Immature natural killer cell (primary cell): ENCODE measurements at regions not wholly inside any gene's neighbourhood (a gene's known extent, or its start where the extent isn't known, plus 50 kb on each side); places are given as distances from the start of the nearest gene placed in this dataset.

ENCODE experiments used
- DNase-seq, 3 donors: peaks; one replicate each; pipeline ENCODE4 v3.0.0; 2022; ENCODE audit warnings: mixed read lengths in 1 of 3
- H3K27ac Mint-ChIP-seq, 6 donors: one replicate each; pipeline ENCODE4 v1.8.0; 2020; ENCODE audit warnings: mixed read lengths in 6 of 6, mild to moderate bottlenecking in 5 of 6, inconsistent platforms in 4 of 6, moderate library complexity in 3 of 6
- H3K27me3 Mint-ChIP-seq, 3 donors: one replicate each; pipeline ENCODE4 v1.8.0; 2020 to 2021; ENCODE audit warnings: low read depth in 3 of 3, mild to moderate bottlenecking in 3 of 3, mixed read lengths in 3 of 3, moderate library complexity in 3 of 3, inconsistent platforms in 1 of 3
- H3K36me3 Mint-ChIP-seq, 3 donors: one replicate each; pipeline ENCODE4 v1.8.0; 2020; ENCODE audit warnings: mixed read lengths in 3 of 3, inconsistent platforms in 2 of 3, mild to moderate bottlenecking in 2 of 3
- H3K4me1 Mint-ChIP-seq, 2 donors: one replicate each; pipeline ENCODE4 v1.8.0; 2020; ENCODE audit warnings: inconsistent platforms in 2 of 2, mild to moderate bottlenecking in 2 of 2, mixed read lengths in 2 of 2, moderate library complexity in 1 of 2
- H3K4me3 Mint-ChIP-seq, 5 donors: one replicate each; pipeline ENCODE4 v1.8.0; 2020; ENCODE audit warnings: mild to moderate bottlenecking in 5 of 5, mixed read lengths in 5 of 5, inconsistent platforms in 3 of 5, moderate library complexity in 3 of 5
- H3K9me3 Mint-ChIP-seq, 6 donors: one replicate each; pipeline ENCODE4 v1.8.0; 2020; ENCODE audit warnings: mild to moderate bottlenecking in 6 of 6, mixed read lengths in 6 of 6, inconsistent platforms in 4 of 6, moderate library complexity in 3 of 6

DNA sequence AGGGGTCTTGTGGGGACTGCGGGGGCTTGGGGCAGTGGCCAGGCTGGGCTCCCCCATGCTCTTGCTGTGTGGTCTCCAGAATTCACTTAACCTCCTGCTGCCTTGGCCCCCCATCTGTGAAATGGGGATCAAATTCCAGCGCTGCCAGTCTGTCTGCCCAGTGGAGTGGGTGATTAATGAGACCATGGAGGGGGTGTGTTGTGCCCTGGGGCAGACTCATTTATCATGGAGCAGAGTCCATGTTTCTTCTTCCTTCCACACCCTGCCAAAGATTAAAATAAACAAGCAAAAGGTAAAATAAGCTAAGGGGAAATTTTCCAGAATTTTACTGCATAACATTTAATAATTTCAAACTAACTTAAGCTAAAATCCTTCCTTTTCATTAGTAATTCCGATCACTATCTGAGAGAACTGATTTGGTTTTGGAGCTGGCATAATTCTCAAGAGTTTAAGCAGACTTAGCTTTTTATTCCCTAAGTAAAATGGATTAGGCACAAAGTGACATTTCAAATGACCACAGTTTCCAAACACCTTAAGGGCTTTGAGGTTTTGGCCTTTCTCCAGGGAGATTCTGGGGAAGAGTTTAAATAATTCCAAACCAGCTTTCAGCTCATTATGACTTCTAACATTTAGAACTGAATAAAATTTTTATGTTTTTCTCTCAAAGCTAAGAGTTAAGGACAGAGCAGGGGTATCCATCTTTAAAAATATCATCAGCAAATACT is 211.9 kb downstream of the CXCL12 start:
- Mint-ChIP-seq H3K4me1 (no peaks in the 10 kb centered on the region), H3K4me3 (no peak overlapping the region), H3K27me3 (peaks cover 0 to 10% (median 4%) of the 10 kb centered on the region in 3 donors), H3K36me3 (no peaks in the 10 kb centered on the region), H3K9me3 (no peaks in the 10 kb centered on the region), H3K27ac (no peak overlapping the region)
- DNase-seq, result no peak

DNA sequence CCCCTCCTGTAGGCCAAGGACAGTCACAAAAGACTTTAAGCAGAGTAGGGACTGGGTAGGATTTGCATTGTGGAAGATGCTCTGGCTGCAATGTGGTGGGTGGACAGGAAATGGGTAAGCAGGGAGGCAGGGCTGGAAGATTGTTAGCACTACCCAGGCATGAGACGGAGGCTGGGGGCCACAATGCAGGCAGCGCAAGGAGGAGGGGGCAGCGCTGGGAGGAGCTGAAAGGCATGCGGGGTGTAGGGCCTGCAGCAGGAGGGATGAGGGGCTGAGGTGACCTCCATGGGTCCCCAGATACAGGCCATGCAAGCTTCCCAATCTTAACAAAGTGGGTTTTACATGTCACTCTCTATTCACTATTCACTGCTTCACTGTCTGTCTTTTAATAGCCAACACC is 213.1 kb downstream of the CXCL12 start:
- Mint-ChIP-seq H3K36me3 (no peaks in the 10 kb centered on the region), H3K27me3 (peaks cover 0 to 8% (median 6%) of the 10 kb centered on the region in 3 donors), H3K4me1 (no peaks in the 10 kb centered on the region), H3K27ac (peak overlapping the region in 1 of 6 donors; percentile 8), H3K9me3 (no peaks in the 10 kb centered on the region), H3K4me3 (no peak overlapping the region)
- DNase-seq, result no peak

- Mint-ChIP-seq H3K36me3 (no peaks in the 10 kb centered on the region), H3K9me3 (no peaks in the 10 kb centered on the region), H3K4me3 (no peak overlapping the region), H3K27me3 (peaks cover 0 to 12% (median 4%) of the 10 kb centered on the region in 3 donors), H3K4me1 (no peaks in the 10 kb centered on the region), H3K27ac (no peak overlapping the region)
- DNase-seq, result no peak
Observed at GRCh38 chr10:44168478-44168877, 216.4 kb downstream of the CXCL12 start.

DNA sequence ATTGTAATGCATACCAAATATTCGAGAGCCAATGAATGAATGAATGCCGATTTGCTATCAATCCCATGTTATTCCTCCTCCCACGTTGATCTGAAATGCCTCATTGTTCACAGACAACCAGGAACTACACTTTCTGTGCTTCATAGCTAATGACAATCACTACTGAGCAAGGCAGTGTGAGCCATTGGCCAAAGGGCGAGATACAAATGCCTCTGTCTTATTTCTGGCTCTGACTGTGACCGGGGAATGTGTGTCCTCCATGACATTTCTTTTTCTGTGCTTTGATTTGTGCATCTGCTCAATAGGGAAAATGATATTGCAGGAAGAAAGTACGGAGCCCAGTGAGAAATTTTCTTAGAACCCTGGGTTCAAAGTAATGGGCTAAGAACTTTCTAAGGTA is 217.1 kb downstream of the CXCL12 start:
- no peaks in the 10 kb centered on the region for H3K4me1 Mint-ChIP-seq
- H3K36me3 Mint-ChIP-seq, result no peaks in the 10 kb centered on the region
- no peak overlapping the region for H3K4me3 Mint-ChIP-seq
- H3K27ac Mint-ChIP-seq, result no peak overlapping the region
- H3K9me3 Mint-ChIP-seq, result no peaks in the 10 kb centered on the region
- H3K27me3 Mint-ChIP-seq, result peaks cover 2 to 12% (median 4%) of the 10 kb centered on the region in 3 donors
- DNase-seq, result no peak

DNA sequence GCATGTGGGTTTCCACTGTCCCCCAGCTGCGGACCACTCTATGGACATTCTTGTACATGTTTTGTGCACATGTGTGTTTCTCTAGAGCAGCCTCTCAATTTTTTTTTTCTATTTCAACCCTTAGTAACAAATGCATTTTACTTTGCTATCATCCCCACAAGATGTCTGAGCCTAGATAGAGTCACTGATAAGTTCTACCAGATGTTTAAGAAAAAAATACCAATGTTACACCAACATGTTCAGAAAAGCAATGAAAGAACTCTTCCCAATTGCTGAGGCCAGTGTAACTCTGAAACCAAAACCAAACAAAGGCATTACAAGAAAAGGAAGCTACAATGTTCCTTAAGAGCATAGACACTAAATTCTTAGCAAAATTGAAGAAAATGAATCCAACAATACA is 218.5 kb downstream of the CXCL12 start:
- H3K9me3 Mint-ChIP-seq, result no peaks in the 10 kb centered on the region
- no peaks in the 10 kb centered on the region for H3K36me3 Mint-ChIP-seq
- H3K27ac Mint-ChIP-seq, result no peak overlapping the region
- no peak overlapping the region for H3K4me3 Mint-ChIP-seq
- no peak for DNase-seq
- no peaks in the 10 kb centered on the region for H3K4me1 Mint-ChIP-seq
- H3K27me3 Mint-ChIP-seq, result peaks cover 2 to 12% (median 4%) of the 10 kb centered on the region in 3 donors

GRCh38 chr10:44164251-44164956 is 220.5 kb downstream of the CXCL12 start:
- DNase-seq, result no peak
- H3K36me3 Mint-ChIP-seq, result no peaks in the 10 kb centered on the region
- H3K9me3 Mint-ChIP-seq, result no peaks in the 10 kb centered on the region
- no peak overlapping the region for H3K27ac Mint-ChIP-seq
- no peaks in the 10 kb centered on the region for H3K4me1 Mint-ChIP-seq
- H3K27me3 Mint-ChIP-seq, result peaks cover 2 to 6% (median 4%) of the 10 kb centered on the region in 3 donors
- H3K4me3 Mint-ChIP-seq, result no peak overlapping the region

DNA sequence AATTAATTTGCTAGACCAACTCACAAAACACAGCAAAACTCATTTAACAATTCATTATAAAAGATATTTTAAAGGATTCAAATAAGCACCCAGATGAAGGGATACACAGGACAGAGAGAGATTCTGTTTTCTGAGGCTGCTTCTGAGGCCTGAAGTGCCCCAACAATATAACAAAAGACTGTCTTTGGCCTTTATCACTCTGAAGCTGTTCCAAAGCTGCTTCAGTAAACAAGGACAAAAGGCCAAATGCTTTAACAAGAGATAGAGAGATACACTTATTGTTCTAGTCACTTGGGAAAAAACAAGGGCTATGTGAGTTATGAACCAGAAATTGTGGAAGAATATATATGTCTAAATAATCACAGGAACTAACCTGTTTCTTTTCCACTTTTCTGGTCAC is 223.7 kb downstream of the CXCL12 start:
- H3K27ac Mint-ChIP-seq, result no peak overlapping the region
- DNase-seq, result no peak
- no peak overlapping the region for H3K4me3 Mint-ChIP-seq
- peaks cover 0 to 1% (median 0%) of the 10 kb centered on the region in 6 donors for H3K9me3 Mint-ChIP-seq
- no peaks in the 10 kb centered on the region for H3K36me3 Mint-ChIP-seq
- no peaks in the 10 kb centered on the region for H3K4me1 Mint-ChIP-seq
- H3K27me3 Mint-ChIP-seq, result peaks cover 0 to 9% (median 2%) of the 10 kb centered on the region in 3 donors

- Mint-ChIP-seq H3K27ac (no peak overlapping the region), H3K4me3 (no peak overlapping the region), H3K36me3 (no peaks in the 10 kb centered on the region), H3K4me1 (no peaks in the 10 kb centered on the region), H3K9me3 (peaks cover 0 to 1% (median 0%) of the 10 kb centered on the region in 6 donors), H3K27me3 (peaks cover 0 to 10% (median 0%) of the 10 kb centered on the region in 3 donors)
- DNase-seq, result no peak
Observed at GRCh38 chr10:44157574-44157973, 227.3 kb downstream of the CXCL12 start.

GRCh38 chr10:44154956-44155355 is 229.9 kb downstream of the CXCL12 start:
- H3K27me3 Mint-ChIP-seq, result peaks cover 0 to 12% (median 2%) of the 10 kb centered on the region in 3 donors
- no peak for DNase-seq
- H3K4me3 Mint-ChIP-seq, result no peak overlapping the region
- H3K27ac Mint-ChIP-seq, result no peak overlapping the region
- H3K9me3 Mint-ChIP-seq, result peaks cover 0 to 11% (median 4%) of the 10 kb centered on the region in 6 donors
- no peaks in the 10 kb centered on the region for H3K36me3 Mint-ChIP-seq
- H3K4me1 Mint-ChIP-seq, result no peaks in the 10 kb centered on the region

GRCh38 chr10:44153918-44154670 is 230.8 kb downstream of the CXCL12 start:
- H3K27ac Mint-ChIP-seq, result no peak overlapping the region
- no peaks in the 10 kb centered on the region for H3K4me1 Mint-ChIP-seq
- H3K27me3 Mint-ChIP-seq, result peaks cover 0 to 10% (median 5%) of the 10 kb centered on the region in 3 donors
- no peak overlapping the region for H3K4me3 Mint-ChIP-seq
- H3K9me3 Mint-ChIP-seq, result peaks cover 0 to 13% (median 5%) of the 10 kb centered on the region in 6 donors
- no peak for DNase-seq
- no peaks in the 10 kb centered on the region for H3K36me3 Mint-ChIP-seq

DNA sequence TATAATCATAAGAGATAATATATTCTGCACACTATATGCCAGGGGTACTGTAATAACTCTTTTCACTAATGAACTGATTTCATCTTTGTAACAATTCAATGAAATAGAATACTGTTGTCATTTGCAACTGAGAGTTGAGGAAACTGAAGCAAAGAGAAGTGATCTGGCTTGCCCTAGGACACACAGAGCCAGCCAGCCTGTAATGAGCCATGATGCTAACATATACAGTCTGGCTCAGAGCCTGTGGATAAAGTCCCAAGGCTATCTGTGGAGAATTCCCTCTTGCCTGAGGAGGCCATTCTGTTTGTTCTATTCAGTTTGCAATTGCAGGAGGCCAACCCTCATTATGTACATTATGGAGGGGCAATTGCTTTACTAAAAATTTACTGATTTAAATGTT is 241.3 kb downstream of the CXCL12 start:
- H3K27ac Mint-ChIP-seq, result no peak overlapping the region
- H3K9me3 Mint-ChIP-seq, result peaks cover 0 to 8% (median 1%) of the 10 kb centered on the region in 6 donors
- peaks cover 0 to 5% (median 1%) of the 10 kb centered on the region in 3 donors for H3K27me3 Mint-ChIP-seq
- no peak for DNase-seq
- no peaks in the 10 kb centered on the region for H3K36me3 Mint-ChIP-seq
- H3K4me3 Mint-ChIP-seq, result no peak overlapping the region
- H3K4me1 Mint-ChIP-seq, result no peaks in the 10 kb centered on the region

DNA sequence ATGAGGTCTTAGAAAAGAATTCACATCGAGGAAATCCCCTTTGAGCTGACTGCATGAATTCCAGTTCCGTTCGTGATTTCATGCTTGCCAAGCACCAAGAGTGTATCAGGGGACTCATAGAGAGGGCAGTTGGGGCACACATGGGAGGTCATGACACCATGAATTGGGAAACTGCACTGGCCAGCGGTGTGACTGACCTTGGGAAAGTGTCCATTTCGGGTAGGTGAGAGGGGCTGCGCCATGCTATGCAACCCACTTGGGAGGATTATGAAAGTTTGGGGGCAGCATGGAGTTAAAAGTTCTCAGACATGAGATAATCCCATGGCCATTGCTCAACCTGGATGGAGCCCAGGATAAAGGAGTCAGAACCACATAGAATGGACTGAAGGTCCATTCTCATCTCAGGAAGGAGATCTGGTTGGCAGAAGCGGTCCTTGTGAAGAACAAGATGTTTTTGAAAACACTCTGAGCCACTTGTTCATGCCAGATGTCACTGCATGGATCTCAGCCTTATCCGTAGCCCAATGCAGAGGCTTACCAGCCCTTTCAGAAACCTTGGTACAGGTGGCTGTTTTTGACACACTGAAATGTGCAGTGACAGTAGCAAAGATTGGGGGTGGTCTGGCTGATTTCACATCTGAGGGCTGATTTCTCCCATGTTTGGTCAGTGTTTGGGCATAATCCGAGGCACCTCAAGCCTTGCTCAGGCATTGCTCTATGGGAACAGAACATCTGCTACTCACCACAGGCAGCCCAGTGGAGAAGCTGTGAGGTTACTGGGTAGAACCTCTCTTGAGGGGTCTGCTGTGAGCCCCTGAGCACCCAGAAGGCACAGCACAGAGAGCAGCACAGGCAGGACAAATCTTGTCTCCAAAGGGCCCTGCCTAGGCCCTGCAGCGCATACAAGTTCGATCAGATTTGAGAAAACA is 252.3 kb downstream of the CXCL12 start:
- Mint-ChIP-seq H3K36me3 (no peaks in the 10 kb centered on the region), H3K27ac (peak overlapping the region in 1 of 6 donors; percentile 34), H3K27me3 (peaks cover 0 to 10% (median 5%) of the 10 kb centered on the region in 3 donors), H3K4me3 (no peak overlapping the region), H3K9me3 (peaks cover 0 to 1% (median 0%) of the 10 kb centered on the region in 6 donors), H3K4me1 (no peaks in the 10 kb centered on the region)
- no peak for DNase-seq

DNA sequence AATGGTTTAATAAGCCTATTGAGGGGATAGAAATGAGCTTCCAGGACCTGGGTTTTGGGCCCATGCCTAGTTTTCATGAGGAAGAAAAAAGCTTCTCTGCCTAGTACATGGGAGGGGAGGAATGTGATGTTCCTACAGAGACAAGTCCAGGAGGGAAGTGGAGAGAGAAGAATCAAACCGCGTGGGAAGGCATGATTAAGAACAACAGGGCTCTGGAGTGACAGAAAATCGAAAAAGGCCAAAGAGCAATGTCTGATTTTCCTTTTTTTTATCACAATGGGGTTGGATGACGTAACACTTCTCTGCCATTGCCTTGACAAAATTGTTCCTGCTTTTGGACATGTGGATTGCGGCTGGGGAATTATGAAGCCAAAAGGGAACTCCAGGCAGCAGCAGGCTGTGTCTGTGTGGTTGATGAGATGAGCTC is 258.6 kb downstream of the CXCL12 start:
- H3K27ac Mint-ChIP-seq, result no peak overlapping the region
- no peaks in the 10 kb centered on the region for H3K36me3 Mint-ChIP-seq
- H3K27me3 Mint-ChIP-seq, result peaks cover 0 to 8% (median 0%) of the 10 kb centered on the region in 3 donors
- H3K4me3 Mint-ChIP-seq, result no peak overlapping the region
- no peak for DNase-seq
- no peaks in the 10 kb centered on the region for H3K4me1 Mint-ChIP-seq
- H3K9me3 Mint-ChIP-seq, result peaks cover 0 to 4% (median 0%) of the 10 kb centered on the region in 6 donors
